ENCODE measurements at regions not wholly inside any gene's neighbourhood (a gene's known extent, or its start where the extent isn't known, plus 50 kb on each side); places are given as distances from the start of the nearest gene placed in this dataset.

GRCh38 chr16:7217797-7218196 is 114.8 kb upstream of the RBFOX1 start:
- H3K27ac ChIP-seq, result no peak overlapping the region
- no peak overlapping the region for H3K4me3 ChIP-seq
- H3K9ac ChIP-seq (ENCODE audit: low read depth in 2 of 2, low read length in 2 of 2), result no peak overlapping the region
- intact Hi-C loops (cut with DNase I), result no loop called here
- no peaks in the 10 kb centered on the region for H3K27me3 ChIP-seq
- no peaks in the 10 kb centered on the region for H3K4me1 ChIP-seq
- H3K36me3 ChIP-seq, result no peaks in the 10 kb centered on the region
- no peaks in the 10 kb centered on the region for H3K9me3 ChIP-seq
- no peak for DNase-seq
- TF ChIP-seq, protein P1, sequence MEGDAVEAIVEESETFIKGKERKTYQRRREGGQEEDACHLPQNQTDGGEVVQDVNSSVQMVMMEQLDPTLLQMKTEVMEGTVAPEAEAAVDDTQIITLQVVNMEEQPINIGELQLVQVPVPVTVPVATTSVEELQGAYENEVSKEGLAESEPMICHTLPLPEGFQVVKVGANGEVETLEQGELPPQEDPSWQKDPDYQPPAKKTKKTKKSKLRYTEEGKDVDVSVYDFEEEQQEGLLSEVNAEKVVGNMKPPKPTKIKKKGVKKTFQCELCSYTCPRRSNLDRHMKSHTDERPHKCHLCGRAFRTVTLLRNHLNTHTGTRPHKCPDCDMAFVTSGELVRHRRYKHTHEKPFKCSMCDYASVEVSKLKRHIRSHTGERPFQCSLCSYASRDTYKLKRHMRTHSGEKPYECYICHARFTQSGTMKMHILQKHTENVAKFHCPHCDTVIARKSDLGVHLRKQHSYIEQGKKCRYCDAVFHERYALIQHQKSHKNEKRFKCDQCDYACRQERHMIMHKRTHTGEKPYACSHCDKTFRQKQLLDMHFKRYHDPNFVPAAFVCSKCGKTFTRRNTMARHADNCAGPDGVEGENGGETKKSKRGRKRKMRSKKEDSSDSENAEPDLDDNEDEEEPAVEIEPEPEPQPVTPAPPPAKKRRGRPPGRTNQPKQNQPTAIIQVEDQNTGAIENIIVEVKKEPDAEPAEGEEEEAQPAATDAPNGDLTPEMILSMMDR (IDR thresholded peaks at IDR 0.05), result no peak

GRCh38 chr16:7216719-7217118 is 115.9 kb upstream of the RBFOX1 start:
- H3K4me1 ChIP-seq, result no peaks in the 10 kb centered on the region
- intact Hi-C loops (cut with DNase I), result no loop called here
- no peaks in the 10 kb centered on the region for H3K9me3 ChIP-seq
- TF ChIP-seq, protein P1 (IDR thresholded peaks at IDR 0.05), result no peak
- no peaks in the 10 kb centered on the region for H3K36me3 ChIP-seq
- no peaks in the 10 kb centered on the region for H3K27me3 ChIP-seq
- H3K4me3 ChIP-seq, result no peak overlapping the region
- DNase-seq, result no peak
- H3K27ac ChIP-seq, result no peak overlapping the region
- no peak overlapping the region for H3K9ac ChIP-seq (ENCODE audit: low read depth in 2 of 2, low read length in 2 of 2)

GRCh38 chr16:7211781-7212180 is 120.9 kb upstream of the RBFOX1 start:
- no peak for DNase-seq
- no peak overlapping the region for H3K27ac ChIP-seq
- H3K36me3 ChIP-seq, result no peaks in the 10 kb centered on the region
- H3K4me3 ChIP-seq, result no peak overlapping the region
- H3K4me1 ChIP-seq, result no peaks in the 10 kb centered on the region
- TF ChIP-seq, protein P1 (IDR thresholded peaks at IDR 0.05), result no peak
- intact Hi-C loops (cut with DNase I), result no loop called here
- H3K9me3 ChIP-seq, result no peaks in the 10 kb centered on the region
- no peak overlapping the region for H3K9ac ChIP-seq (ENCODE audit: low read depth in 2 of 2, low read length in 2 of 2)
- no peaks in the 10 kb centered on the region for H3K27me3 ChIP-seq

DNA sequence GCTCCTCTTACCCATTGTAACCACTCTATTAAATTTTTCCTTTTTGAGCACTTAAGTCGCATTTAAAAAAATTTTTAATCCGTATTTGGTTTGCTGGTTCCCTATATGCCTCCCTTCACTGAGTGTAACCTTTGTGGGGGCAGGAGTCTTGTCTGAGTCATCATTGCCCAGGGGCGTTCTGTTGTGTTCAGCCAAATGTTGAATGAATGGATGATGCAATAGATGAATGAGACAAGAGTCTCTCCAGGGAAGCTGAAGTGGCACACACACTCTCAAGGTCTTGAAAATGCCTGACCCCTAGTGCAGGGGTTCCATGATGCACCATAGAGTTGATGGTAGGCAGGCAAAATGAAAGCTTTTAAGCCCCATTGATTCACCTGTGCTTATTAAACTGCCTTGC is 123.0 kb upstream of the RBFOX1 start:
- Histone ChIP-seq H3K27ac (no peak overlapping the region), H3K9me3 (no peaks in the 10 kb centered on the region), H3K9ac (ENCODE audit: low read depth in 2 of 2, low read length in 2 of 2) (no peak overlapping the region), H3K36me3 (no peaks in the 10 kb centered on the region), H3K4me1 (no peaks in the 10 kb centered on the region), H3K27me3 (no peaks in the 10 kb centered on the region), H3K4me3 (no peak overlapping the region)
- TF ChIP-seq, protein P1 (IDR thresholded peaks at IDR 0.05), result no peak
- intact Hi-C loops (cut with DNase I), result no loop called here
- DNase-seq, result no peak

- H3K9ac ChIP-seq (ENCODE audit: low read depth in 2 of 2, low read length in 2 of 2), result no peak overlapping the region
- intact Hi-C loops (cut with DNase I), result no loop called here
- TF ChIP-seq, protein P1 (IDR thresholded peaks at IDR 0.05), result no peak
Measured at GRCh38 chr16:7206469-7206868, 126.2 kb upstream of the RBFOX1 start.

GRCh38 chr16:7200320-7200719 is 132.3 kb upstream of the RBFOX1 start:
- no peak overlapping the region for H3K27ac ChIP-seq
- H3K9me3 ChIP-seq, result no peaks in the 10 kb centered on the region
- TF ChIP-seq, protein P1 (IDR thresholded peaks at IDR 0.05), result no peak
- intact Hi-C loops (cut with DNase I), result no loop called here
- no peaks in the 10 kb centered on the region for H3K36me3 ChIP-seq
- no peak overlapping the region for H3K9ac ChIP-seq (ENCODE audit: low read depth in 2 of 2, low read length in 2 of 2)
- H3K27me3 ChIP-seq, result no peaks in the 10 kb centered on the region
- no peak for DNase-seq
- H3K4me1 ChIP-seq, result no peaks in the 10 kb centered on the region
- H3K4me3 ChIP-seq, result no peak overlapping the region

More at GRCh38 chr16:7206469-7206868, 126.2 kb upstream of the RBFOX1 start:
- H3K9me3 ChIP-seq, result no peaks in the 10 kb centered on the region
- no peaks in the 10 kb centered on the region for H3K36me3 ChIP-seq
- H3K4me3 ChIP-seq, result no peak overlapping the region
- H3K4me1 ChIP-seq, result no peaks in the 10 kb centered on the region
- DNase-seq, result no peak
- no peaks in the 10 kb centered on the region for H3K27me3 ChIP-seq
- no peak overlapping the region for H3K27ac ChIP-seq

All from colonic mucosa (tissue), 4 donors.